Fibroblast of villous mesenchyme (primary cell): ENCODE measurements at regions not wholly inside any gene's neighbourhood (a gene's known extent, or its start where the extent isn't known, plus 50 kb on each side); places are given as distances from the start of the nearest gene placed in this dataset.

Experiments used
- DNase-seq: peaks from one replicate; pipeline ENCODE4 v3.0.0-alpha.2; 2010; ENCODE audit warnings: low read depth
- H3K4me3 ChIP-seq: 2 replicates; pipeline ENCODE4 v1.5.1; 2011; ENCODE audit warnings: low read depth, mild to moderate bottlenecking, low read length
- CTCF ChIP-seq: IDR thresholded peaks from 2 replicates; pipeline ENCODE4 v1.5.1; 2012; ENCODE audit warnings: low read depth, mild to moderate bottlenecking, low read length; ENCODE audit not compliant: insufficient read depth

- H3K4me3 ChIP-seq: no peak overlapping the region
- DNase-seq: no peak
- TF ChIP-seq CTCF: no peak
Measured at GRCh38 chr3:66713921-66714320, 213.1 kb upstream of the LRIG1 start.

GRCh38 chr3:66715806-66716205, 215.0 kb upstream of the LRIG1 start:
- no peak overlapping the region for H3K4me3 ChIP-seq
- no peak for TF ChIP-seq CTCF
- peak; percentile 18 for DNase-seq

- no peak overlapping the region for H3K4me3 ChIP-seq
- no peak for TF ChIP-seq CTCF
- no peak for DNase-seq
Measured at GRCh38 chr3:66717806-66718205, 217.0 kb upstream of the LRIG1 start.

GRCh38 chr3:66719796-66720356, 219.1 kb upstream of the LRIG1 start:
- DNase-seq: no peak
- TF ChIP-seq CTCF: no peak
- no peak overlapping the region for H3K4me3 ChIP-seq

- DNase-seq: no peak
- no peak for TF ChIP-seq CTCF
- no peak overlapping the region for H3K4me3 ChIP-seq
Measured at GRCh38 chr3:66720508-66720907, 219.7 kb upstream of the LRIG1 start.

GRCh38 chr3:66722675-66723074, 221.9 kb upstream of the LRIG1 start:
- TF ChIP-seq CTCF: no peak
- no peak overlapping the region for H3K4me3 ChIP-seq
- DNase-seq: peak; percentile 82

- no peak for TF ChIP-seq CTCF
- no peak overlapping the region for H3K4me3 ChIP-seq
- DNase-seq: no peak
Measured at GRCh38 chr3:66723231-66723630, 222.4 kb upstream of the LRIG1 start.
